ENCODE measurements at regions not wholly inside any gene's neighbourhood (a gene's known extent, or its start where the extent isn't known, plus 50 kb on each side); places are given as distances from the start of the nearest gene placed in this dataset.
"Not testable (repeated sequence)": the region's sequence is repeated elsewhere in the genome, so short reads cannot be mapped to it uniquely, and the experiment has no call there.

DNA sequence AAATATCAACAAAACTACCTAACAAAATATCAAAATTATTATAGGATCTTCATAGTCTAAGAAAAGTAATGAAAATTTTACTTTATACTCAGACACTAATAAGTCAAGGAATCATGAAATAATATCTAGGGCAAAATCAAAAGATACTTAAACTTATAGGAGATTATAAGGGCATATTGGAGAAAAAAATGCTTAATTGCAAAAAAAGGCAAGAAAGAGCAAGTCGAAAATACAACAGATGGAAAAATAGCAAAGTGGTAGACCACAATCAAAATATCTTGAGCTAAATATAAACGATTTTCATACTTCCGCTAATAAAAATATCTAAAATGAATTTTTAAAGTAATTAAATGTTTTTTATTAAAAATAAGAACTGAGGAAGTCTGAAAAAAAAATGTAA is 177.0 kb upstream of the TEKT4 start:
- WGBS, 3 donors = 88 to 93% (median 89%) methylated on average over 3 of the region's 3 CpGs
- H3K36me3 ChIP-seq (ENCODE audit: control insufficient read depth in 3 of 3, insufficient read depth in 2 of 3, low read depth in 1 of 3, low read length in 3 of 3); H3K4me3 ChIP-seq (ENCODE audit: low read depth in 1 of 3, low read length in 3 of 3); H3K9me3 ChIP-seq (ENCODE audit: control insufficient read depth in 2 of 2, insufficient read depth in 1 of 2, low read depth in 1 of 2, low read length in 1 of 2); H3K27ac ChIP-seq (ENCODE audit: low read depth in 1 of 3, low read length in 2 of 3); H3K27me3 ChIP-seq (ENCODE audit: control insufficient read depth in 3 of 3, insufficient read depth in 3 of 3, low read length in 3 of 3); H3K4me1 ChIP-seq (ENCODE audit: control insufficient read depth in 3 of 3, insufficient read depth in 2 of 3, low read depth in 1 of 3, low read length in 2 of 3); DNase-seq: not testable (repeated sequence)
- peak; percentile 39 for FAIRE-seq

DNA sequence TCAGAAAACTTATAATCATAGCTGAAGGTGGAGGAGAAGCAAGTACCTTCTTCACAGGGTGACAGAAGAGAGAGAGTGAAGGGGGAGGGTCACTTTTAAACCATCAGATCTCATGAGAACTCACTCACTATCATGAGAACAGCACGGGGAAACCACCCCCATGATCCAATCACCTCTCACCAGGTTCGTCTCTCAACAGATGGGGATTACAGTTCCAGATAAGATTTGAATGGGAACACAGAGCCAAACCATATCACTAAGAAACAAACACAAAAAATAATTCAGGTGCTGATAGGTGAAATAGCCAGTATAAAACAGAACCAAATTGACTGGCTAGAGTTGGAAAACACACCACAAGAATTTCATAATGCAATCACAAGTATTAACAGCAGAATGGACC is 162.2 kb upstream of the TEKT4 start:
- FAIRE-seq; H3K4me1 ChIP-seq (ENCODE audit: control insufficient read depth in 3 of 3, insufficient read depth in 2 of 3, low read depth in 1 of 3, low read length in 2 of 3); DNase-seq; H3K9me3 ChIP-seq (ENCODE audit: control insufficient read depth in 2 of 2, insufficient read depth in 1 of 2, low read depth in 1 of 2, low read length in 1 of 2); H3K36me3 ChIP-seq (ENCODE audit: control insufficient read depth in 3 of 3, insufficient read depth in 2 of 3, low read depth in 1 of 3, low read length in 3 of 3); H3K4me3 ChIP-seq (ENCODE audit: low read depth in 1 of 3, low read length in 3 of 3); H3K27ac ChIP-seq (ENCODE audit: low read depth in 1 of 3, low read length in 2 of 3); H3K27me3 ChIP-seq (ENCODE audit: control insufficient read depth in 3 of 3, insufficient read depth in 3 of 3, low read length in 3 of 3): not testable (repeated sequence)
- WGBS, 3 donors = 11 to 31% (median 15%) methylated on average over 2 of the region's 2 CpGs

DNA sequence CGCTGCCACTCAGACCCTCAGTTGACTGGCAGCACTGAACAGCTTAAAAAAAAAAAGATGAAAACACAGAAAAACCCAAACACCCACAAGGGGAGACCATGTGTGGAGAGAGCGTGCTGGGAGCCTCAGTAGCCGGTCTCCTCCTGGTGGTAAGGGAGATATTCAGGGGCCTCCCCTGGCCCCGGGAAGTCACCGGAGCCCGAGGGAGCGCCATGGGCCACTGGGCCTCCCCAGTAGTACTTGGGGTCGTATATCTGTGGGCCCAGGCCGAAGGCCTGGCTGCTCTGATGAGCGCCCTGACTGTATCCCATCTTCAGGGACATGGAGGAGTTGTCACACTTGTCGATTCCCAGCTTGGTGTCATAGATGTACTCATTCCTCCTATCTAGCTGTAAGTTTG is 145.7 kb upstream of the TEKT4 start:
- WGBS, 3 donors = 85 to 87% (median 85%) methylated on average over 11 of the region's 11 CpGs
- H3K4me1 ChIP-seq (ENCODE audit: control insufficient read depth in 3 of 3, insufficient read depth in 2 of 3, low read depth in 1 of 3, low read length in 2 of 3) = no peaks in the 10 kb centered on the region
- H3K9me3 ChIP-seq (ENCODE audit: control insufficient read depth in 2 of 2, insufficient read depth in 1 of 2, low read depth in 1 of 2, low read length in 1 of 2) = no peaks in the 10 kb centered on the region
- H3K36me3 ChIP-seq (ENCODE audit: control insufficient read depth in 3 of 3, insufficient read depth in 2 of 3, low read depth in 1 of 3, low read length in 3 of 3) = no peaks in the 10 kb centered on the region
- H3K4me3 ChIP-seq (ENCODE audit: low read depth in 1 of 3, low read length in 3 of 3) = no peak overlapping the region
- FAIRE-seq = no peak
- H3K27me3 ChIP-seq (ENCODE audit: control insufficient read depth in 3 of 3, insufficient read depth in 3 of 3, low read length in 3 of 3) = no peaks in the 10 kb centered on the region
- no peak overlapping the region for H3K27ac ChIP-seq (ENCODE audit: low read depth in 1 of 3, low read length in 2 of 3)
- DNase-seq = no peak

DNA sequence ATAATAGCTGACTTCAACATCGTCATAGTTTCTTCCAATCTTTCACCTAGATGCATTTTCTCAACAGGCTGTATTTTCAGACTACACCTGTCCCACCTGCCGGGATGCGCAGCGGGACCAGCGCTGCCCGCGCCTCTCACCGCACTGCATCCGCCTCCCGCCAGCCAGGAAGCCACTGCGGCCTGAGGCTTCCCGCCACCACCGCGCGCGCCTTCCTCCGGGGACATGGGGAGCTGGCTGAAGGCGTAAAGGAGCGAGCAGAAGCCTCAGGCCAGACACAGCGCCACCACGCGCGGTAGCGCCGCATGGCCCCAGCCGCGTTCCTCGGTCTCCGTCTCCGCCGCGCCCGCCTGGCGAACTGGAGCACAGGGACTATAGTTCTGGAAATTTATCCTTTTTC is 135.7 kb upstream of the TEKT4 start:
- H3K4me3 ChIP-seq (ENCODE audit: low read depth in 1 of 3, low read length in 3 of 3); FAIRE-seq; DNase-seq; H3K36me3 ChIP-seq (ENCODE audit: control insufficient read depth in 3 of 3, insufficient read depth in 2 of 3, low read depth in 1 of 3, low read length in 3 of 3); H3K27me3 ChIP-seq (ENCODE audit: control insufficient read depth in 3 of 3, insufficient read depth in 3 of 3, low read length in 3 of 3); H3K27ac ChIP-seq (ENCODE audit: low read depth in 1 of 3, low read length in 2 of 3); H3K9me3 ChIP-seq (ENCODE audit: control insufficient read depth in 2 of 2, insufficient read depth in 1 of 2, low read depth in 1 of 2, low read length in 1 of 2); H3K4me1 ChIP-seq (ENCODE audit: control insufficient read depth in 3 of 3, insufficient read depth in 2 of 3, low read depth in 1 of 3, low read length in 2 of 3): not testable (repeated sequence)
- WGBS, 3 donors = 7 to 25% (median 14%) methylated on average over 24 to 34 of the region's 34 CpGs

DNA sequence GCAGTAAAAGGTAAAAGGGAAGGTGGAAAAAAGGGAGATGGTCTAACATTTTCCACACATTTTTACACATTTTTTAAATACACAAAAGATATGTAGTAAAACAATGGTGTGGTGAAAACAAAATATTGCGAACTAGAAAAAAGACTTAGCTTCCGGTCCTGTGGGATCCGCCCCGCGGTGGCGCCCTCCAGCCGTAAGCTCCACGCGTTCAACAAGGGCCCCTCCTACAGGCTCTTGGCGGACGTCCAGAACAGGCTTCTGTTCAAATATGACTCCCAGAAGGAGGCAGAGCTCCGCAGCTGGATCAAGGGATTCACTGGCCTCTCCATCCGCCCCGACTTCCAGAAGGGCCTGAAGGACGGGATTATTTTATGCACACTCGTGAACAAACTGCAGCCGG is 134.1 kb upstream of the TEKT4 start:
- not testable (repeated sequence) for H3K4me3 ChIP-seq (ENCODE audit: low read depth in 1 of 3, low read length in 3 of 3); H3K4me1 ChIP-seq (ENCODE audit: control insufficient read depth in 3 of 3, insufficient read depth in 2 of 3, low read depth in 1 of 3, low read length in 2 of 3); H3K36me3 ChIP-seq (ENCODE audit: control insufficient read depth in 3 of 3, insufficient read depth in 2 of 3, low read depth in 1 of 3, low read length in 3 of 3); H3K27me3 ChIP-seq (ENCODE audit: control insufficient read depth in 3 of 3, insufficient read depth in 3 of 3, low read length in 3 of 3); DNase-seq; H3K9me3 ChIP-seq (ENCODE audit: control insufficient read depth in 2 of 2, insufficient read depth in 1 of 2, low read depth in 1 of 2, low read length in 1 of 2); FAIRE-seq; H3K27ac ChIP-seq (ENCODE audit: low read depth in 1 of 3, low read length in 2 of 3)
- WGBS, 3 donors = 89 to 94% (median 89%) methylated on average over 12 to 17 of the region's 17 CpGs

DNA sequence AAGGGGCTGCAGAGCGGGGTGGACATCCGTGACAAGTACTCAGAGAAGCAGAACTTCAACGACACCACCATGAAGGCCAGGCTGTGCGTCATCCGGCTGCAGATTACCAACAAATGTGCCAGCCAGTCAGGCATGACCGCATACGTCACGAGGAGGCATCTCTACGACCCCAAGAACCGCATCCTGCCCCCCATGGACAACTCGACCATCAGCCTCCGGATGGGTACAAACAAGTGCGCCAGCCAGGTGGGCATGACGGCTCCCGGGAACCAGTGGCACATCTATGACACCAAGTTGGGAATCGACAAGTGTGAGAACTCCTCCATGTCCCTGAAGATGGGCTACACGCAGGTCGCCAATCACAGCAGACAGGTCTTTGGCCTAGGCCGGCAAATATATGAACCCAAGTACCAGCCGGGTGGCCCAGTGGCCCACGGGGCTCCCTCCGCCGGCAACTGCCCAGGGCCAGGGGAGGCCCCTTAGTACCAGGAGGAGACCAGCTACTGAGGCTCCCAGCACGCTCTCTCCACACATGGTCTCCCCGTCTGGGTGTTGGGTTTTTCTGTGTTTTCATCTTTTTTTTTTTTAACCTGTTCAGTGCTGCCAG is 133.4 kb upstream of the TEKT4 start:
- DNase-seq; H3K36me3 ChIP-seq (ENCODE audit: control insufficient read depth in 3 of 3, insufficient read depth in 2 of 3, low read depth in 1 of 3, low read length in 3 of 3); FAIRE-seq; H3K27ac ChIP-seq (ENCODE audit: low read depth in 1 of 3, low read length in 2 of 3); H3K4me3 ChIP-seq (ENCODE audit: low read depth in 1 of 3, low read length in 3 of 3); H3K4me1 ChIP-seq (ENCODE audit: control insufficient read depth in 3 of 3, insufficient read depth in 2 of 3, low read depth in 1 of 3, low read length in 2 of 3); H3K27me3 ChIP-seq (ENCODE audit: control insufficient read depth in 3 of 3, insufficient read depth in 3 of 3, low read length in 3 of 3); H3K9me3 ChIP-seq (ENCODE audit: control insufficient read depth in 2 of 2, insufficient read depth in 1 of 2, low read depth in 1 of 2, low read length in 1 of 2): not testable (repeated sequence)
- 90 to 93% (median 92%) methylated on average over 22 to 25 of the region's 25 CpGs for WGBS, 3 donors

DNA sequence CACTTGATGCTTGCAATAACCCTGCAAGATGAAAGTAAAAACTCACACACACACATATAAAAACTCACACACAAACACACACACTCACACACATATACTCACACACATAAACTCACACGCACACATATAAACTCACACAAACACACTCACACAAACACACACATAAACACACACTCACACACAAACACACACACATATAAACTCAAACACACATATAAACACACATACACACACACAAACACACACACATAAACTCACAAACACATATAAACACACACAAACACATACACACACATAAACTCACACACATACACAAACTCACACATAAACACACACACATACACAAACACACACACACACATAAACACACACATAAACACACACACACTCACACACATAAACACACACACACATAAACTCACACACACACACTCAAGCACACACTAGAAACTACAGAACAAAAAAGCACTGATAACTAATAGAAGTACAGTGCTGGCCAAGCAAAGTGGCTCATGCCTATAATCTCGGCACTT is 117.7 kb upstream of the TEKT4 start:
- FAIRE-seq = no peak
- H3K4me3 ChIP-seq (ENCODE audit: low read depth in 1 of 3, low read length in 3 of 3) = no peak overlapping the region
- H3K36me3 ChIP-seq (ENCODE audit: control insufficient read depth in 3 of 3, insufficient read depth in 2 of 3, low read depth in 1 of 3, low read length in 3 of 3) = no peaks in the 10 kb centered on the region
- H3K27me3 ChIP-seq (ENCODE audit: control insufficient read depth in 3 of 3, insufficient read depth in 3 of 3, low read length in 3 of 3) = no peaks in the 10 kb centered on the region
- 75 to 83% (median 78%) methylated on average over 2 of the region's 2 CpGs for WGBS, 3 donors
- no peak overlapping the region for H3K27ac ChIP-seq (ENCODE audit: low read depth in 1 of 3, low read length in 2 of 3)
- no peak for DNase-seq
- H3K9me3 ChIP-seq (ENCODE audit: control insufficient read depth in 2 of 2, insufficient read depth in 1 of 2, low read depth in 1 of 2, low read length in 1 of 2) = no peaks in the 10 kb centered on the region
- H3K4me1 ChIP-seq (ENCODE audit: control insufficient read depth in 3 of 3, insufficient read depth in 2 of 3, low read depth in 1 of 3, low read length in 2 of 3) = no peaks in the 10 kb centered on the region

DNA sequence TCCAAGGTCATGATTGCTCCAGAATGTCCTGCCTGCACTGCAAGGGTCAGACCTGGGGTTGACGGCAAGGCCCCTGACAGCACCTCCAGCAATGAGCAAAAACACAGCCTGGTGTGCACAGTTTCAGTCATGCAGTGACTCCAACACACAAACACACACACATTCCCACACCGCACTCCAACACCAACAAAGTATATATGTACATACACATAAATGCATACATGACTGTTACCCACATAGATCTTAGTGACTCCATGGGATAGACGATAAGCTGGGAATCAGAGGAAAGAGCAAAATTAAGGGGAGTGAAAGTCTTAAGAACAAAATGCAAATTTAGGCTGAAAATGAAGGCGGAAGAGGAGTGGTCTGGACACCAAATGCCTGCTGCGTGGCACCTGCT is 112.7 kb upstream of the TEKT4 start:
- H3K4me3 ChIP-seq (ENCODE audit: low read depth in 1 of 3, low read length in 3 of 3) = no peak overlapping the region
- 87 to 91% (median 88%) methylated on average over 5 of the region's 5 CpGs for whole genome bisulfite sequencing, 3 donors
- DNase-seq (no peak), FAIRE-seq (no peak)
- no peaks in the 10 kb centered on the region for H3K36me3 ChIP-seq (ENCODE audit: control insufficient read depth in 3 of 3, insufficient read depth in 2 of 3, low read depth in 1 of 3, low read length in 3 of 3)
- no peaks in the 10 kb centered on the region for H3K27me3 ChIP-seq (ENCODE audit: control insufficient read depth in 3 of 3, insufficient read depth in 3 of 3, low read length in 3 of 3)
- no peaks in the 10 kb centered on the region for H3K4me1 ChIP-seq (ENCODE audit: control insufficient read depth in 3 of 3, insufficient read depth in 2 of 3, low read depth in 1 of 3, low read length in 2 of 3)
- no peaks in the 10 kb centered on the region for H3K9me3 ChIP-seq (ENCODE audit: control insufficient read depth in 2 of 2, insufficient read depth in 1 of 2, low read depth in 1 of 2, low read length in 1 of 2)
- no peak overlapping the region for H3K27ac ChIP-seq (ENCODE audit: low read depth in 1 of 3, low read length in 2 of 3)

DNA sequence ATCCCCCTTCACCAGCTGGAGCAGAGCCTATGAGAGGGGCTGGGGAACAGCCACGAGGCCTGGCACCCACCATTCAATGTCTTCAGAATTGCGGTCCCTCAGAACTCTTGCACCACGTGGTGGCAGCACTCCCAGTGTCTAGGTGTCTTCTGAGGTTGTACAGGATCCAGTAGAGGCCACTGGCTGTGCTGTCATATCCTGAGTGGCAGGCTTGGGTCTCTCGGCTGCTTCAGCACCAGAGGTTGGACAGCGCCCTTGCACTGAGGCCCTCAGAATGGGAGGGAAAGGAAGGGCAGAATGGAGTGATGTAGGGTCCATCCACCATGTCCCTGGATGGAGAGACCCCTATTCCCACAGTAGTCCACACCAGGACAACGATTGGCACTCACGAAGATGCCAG is 112.0 kb upstream of the TEKT4 start:
- 31 to 38% (median 34%) methylated on average over 7 of the region's 7 CpGs for WGBS, 3 donors
- FAIRE-seq (no peak), DNase-seq (peak in 1 of 2 donors; percentile 7)
- Histone ChIP-seq H3K9me3 (ENCODE audit: control insufficient read depth in 2 of 2, insufficient read depth in 1 of 2, low read depth in 1 of 2, low read length in 1 of 2) (no peaks in the 10 kb centered on the region), H3K4me1 (ENCODE audit: control insufficient read depth in 3 of 3, insufficient read depth in 2 of 3, low read depth in 1 of 3, low read length in 2 of 3) (no peaks in the 10 kb centered on the region), H3K27ac (ENCODE audit: low read depth in 1 of 3, low read length in 2 of 3) (no peak overlapping the region), H3K27me3 (ENCODE audit: control insufficient read depth in 3 of 3, insufficient read depth in 3 of 3, low read length in 3 of 3) (no peaks in the 10 kb centered on the region), H3K4me3 (ENCODE audit: low read depth in 1 of 3, low read length in 3 of 3) (no peak overlapping the region), H3K36me3 (ENCODE audit: control insufficient read depth in 3 of 3, insufficient read depth in 2 of 3, low read depth in 1 of 3, low read length in 3 of 3) (no peaks in the 10 kb centered on the region)
